ENCODE measurements at regions not wholly inside any gene's neighbourhood (a gene's known extent, or its start where the extent isn't known, plus 50 kb on each side); places are given as distances from the start of the nearest gene placed in this dataset.

GRCh38 chr16:6211644-6212043, 1114.0 kb upstream of the EEF2KMT start:
- TF ChIP-seq, protein P1, sequence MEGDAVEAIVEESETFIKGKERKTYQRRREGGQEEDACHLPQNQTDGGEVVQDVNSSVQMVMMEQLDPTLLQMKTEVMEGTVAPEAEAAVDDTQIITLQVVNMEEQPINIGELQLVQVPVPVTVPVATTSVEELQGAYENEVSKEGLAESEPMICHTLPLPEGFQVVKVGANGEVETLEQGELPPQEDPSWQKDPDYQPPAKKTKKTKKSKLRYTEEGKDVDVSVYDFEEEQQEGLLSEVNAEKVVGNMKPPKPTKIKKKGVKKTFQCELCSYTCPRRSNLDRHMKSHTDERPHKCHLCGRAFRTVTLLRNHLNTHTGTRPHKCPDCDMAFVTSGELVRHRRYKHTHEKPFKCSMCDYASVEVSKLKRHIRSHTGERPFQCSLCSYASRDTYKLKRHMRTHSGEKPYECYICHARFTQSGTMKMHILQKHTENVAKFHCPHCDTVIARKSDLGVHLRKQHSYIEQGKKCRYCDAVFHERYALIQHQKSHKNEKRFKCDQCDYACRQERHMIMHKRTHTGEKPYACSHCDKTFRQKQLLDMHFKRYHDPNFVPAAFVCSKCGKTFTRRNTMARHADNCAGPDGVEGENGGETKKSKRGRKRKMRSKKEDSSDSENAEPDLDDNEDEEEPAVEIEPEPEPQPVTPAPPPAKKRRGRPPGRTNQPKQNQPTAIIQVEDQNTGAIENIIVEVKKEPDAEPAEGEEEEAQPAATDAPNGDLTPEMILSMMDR (IDR thresholded peaks at IDR 0.05), result no peak
- no peak for TF ChIP-seq POLR2A (IDR thresholded peaks at IDR 0.05)

Measured in vagina (tissue), 2 donors.